Suppressor macrophage treated with lipopolysaccharide for 4 hours (primary cell): ENCODE measurements at regions not wholly inside any gene's neighbourhood (a gene's known extent, or its start where the extent isn't known, plus 50 kb on each side); places are given as distances from the start of the nearest gene placed in this dataset.

Source experiments
- DNase-seq: peaks from one replicate; pipeline ENCODE4 v3.0.0-alpha.2; 2020

GRCh38 chr1:58307431-58307830 lies 239.1 kb downstream of the OMA1 start:
- no peak for DNase-seq

- DNase-seq = no peak
These were observed 240.9 kb downstream of the OMA1 start for GRCh38 chr1:58305622-58306021.

DNA sequence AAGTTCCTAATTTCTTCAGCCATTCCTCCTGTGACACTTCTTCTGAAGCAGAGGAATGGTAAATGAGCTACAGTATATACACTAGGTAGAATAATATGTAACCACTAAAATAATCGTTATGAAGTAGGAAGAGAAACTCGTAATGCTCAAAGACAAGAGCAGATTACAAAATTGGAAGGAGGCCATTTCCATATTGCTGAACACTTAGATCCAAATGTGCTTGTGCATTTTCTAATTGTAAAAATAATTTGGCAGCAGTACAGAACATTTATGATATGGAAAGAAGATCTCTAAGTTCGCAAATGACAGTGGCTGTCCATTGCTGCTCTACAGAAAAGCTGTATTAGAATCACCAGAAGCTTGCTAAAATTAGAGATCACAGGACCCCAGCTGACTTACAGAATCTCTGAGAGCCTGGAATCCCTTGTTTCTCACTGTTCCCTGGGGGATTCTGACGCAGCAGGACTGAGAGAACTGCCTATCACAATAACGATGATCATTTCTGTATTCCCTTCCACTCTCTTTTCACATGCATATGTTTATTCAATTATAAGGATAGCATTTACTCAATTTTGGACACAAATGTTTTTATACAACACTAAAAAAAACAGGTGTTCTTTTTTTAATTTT lies 242.1 kb downstream of the OMA1 start:
- DNase-seq = no peak

DNA sequence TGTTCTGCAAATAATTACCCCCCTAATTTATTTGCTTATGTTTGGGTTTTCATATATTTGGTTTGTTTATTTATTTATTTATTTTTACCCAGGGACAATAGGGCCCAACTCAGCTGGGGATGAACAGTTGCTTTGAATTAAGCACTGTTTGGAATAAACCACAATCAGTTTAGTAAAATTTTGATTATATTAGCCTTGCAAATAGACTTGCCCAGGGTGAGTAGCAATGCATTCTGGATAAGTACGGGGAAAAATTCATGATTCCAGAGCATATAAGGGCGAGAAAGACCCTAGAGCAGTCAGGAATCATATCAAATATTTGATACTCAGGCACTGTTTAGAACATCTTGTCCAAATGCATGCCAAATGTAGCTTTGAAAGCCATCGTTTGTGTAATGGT lies 242.7 kb downstream of the OMA1 start:
- DNase-seq = no peak

- no peak for DNase-seq
These were observed 253.1 kb downstream of the OMA1 start for GRCh38 chr1:58293388-58293787.

DNA sequence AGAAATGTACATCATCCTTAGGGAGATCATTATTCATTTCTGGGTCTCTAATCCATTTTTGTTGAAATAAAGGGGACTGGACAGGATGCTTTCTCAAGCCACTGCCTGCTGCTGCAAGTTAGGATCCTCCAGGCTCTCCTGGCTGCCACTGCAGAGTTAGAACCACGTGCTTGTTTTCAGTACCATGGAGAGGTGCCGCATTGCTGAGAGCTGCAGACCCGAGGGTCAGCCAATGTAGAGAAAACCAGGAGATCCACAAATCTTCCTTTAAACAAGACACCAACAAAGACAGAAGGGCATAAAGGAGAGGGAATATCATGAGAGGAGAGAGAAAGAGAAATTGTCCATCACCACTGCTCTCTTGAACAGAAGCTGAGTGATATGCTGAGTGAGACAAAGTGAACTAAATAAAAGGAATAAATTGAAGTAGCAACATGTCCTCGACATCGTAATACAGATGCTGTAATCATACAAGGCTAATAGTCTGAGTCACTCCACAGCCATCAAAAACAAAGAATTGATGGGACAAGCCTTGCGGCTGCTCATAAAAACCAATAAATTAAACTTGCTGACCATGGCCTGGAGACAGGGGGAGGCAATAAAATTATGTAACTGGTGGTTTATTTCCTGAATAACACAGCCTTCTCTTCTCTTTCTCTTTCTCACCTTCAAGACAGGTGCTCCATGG lies 255.7 kb downstream of the OMA1 start:
- DNase-seq = no peak

DNA sequence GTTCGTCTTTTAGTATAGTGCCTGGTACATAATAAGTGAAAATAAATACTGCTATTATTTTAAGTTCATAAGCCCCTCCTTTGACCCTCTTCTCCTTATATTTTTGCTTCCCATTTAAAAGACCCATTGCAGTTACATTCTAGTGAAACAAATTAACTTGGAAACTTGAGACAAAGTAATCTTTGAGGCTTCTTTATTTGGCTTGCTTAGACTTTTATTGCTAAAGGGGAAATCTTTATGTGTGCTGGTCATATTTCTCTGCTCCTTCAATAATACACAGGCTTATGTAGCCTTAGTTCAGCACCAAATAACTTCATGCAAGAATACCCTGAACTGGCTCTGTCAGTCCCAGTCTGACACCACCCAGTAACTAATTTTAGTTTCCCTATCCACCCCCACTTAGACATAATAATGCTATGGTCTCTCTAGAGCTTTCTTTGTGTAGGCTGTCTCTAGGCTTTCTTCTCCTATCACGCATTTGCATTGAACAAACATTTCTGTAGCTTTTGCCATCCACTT lies 257.8 kb downstream of the OMA1 start:
- no peak for DNase-seq

- DNase-seq = no peak
These were observed 258.5 kb downstream of the OMA1 start for GRCh38 chr1:58287894-58288623.

DNA sequence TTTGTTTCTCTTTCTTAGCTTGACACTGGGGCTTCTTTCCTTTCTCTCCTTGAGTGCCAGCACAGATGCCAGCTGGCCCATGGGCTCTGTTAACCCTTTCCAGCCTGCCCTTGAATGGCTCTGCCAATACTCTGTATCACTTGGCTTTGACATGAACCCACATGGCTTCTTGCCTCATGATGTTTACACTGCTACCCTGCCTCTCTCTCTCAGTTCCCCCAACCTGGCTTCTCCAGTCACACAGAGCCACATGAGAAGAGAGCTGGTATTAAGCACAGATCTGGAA lies 262.4 kb downstream of the OMA1 start:
- no peak for DNase-seq

DNA sequence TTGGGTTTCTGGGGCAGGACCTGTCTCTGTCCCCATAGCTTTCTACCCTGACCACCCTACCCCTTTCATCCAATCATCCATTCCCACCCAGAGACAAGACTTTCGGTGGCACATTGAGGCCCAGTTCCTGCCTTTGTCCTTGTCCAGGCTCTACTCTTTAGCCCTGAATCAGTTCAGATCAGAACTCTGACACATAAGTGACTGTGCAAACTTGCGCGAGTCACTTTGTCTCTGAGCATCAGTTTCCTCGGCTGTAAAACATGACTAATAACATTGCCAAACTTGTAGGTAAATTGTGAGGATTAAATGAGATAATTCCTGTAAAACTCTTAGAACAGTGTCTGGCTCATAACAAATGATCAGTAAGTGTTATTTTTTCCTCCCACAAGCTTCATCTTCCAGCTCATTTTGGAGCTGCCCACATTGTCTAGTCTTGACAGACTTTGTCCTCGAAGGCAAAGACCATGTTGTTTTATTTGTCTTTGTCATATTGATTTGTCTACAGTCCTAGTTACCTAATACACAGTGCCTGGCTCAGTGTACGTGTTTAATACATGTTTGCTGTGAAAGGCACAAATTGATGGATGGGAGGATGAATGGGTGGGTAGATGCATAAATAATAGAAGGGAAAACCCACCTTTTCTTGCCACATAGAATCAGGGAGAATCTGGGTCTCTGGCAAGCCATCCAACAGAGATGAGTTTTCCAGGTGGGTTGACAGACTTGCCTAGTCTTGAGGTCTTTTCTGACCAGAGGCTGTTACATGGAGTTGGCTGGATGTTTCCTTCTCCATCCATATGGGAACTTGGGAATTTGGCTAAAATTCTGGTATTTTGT lies 262.9 kb downstream of the OMA1 start:
- DNase-seq = no peak

DNA sequence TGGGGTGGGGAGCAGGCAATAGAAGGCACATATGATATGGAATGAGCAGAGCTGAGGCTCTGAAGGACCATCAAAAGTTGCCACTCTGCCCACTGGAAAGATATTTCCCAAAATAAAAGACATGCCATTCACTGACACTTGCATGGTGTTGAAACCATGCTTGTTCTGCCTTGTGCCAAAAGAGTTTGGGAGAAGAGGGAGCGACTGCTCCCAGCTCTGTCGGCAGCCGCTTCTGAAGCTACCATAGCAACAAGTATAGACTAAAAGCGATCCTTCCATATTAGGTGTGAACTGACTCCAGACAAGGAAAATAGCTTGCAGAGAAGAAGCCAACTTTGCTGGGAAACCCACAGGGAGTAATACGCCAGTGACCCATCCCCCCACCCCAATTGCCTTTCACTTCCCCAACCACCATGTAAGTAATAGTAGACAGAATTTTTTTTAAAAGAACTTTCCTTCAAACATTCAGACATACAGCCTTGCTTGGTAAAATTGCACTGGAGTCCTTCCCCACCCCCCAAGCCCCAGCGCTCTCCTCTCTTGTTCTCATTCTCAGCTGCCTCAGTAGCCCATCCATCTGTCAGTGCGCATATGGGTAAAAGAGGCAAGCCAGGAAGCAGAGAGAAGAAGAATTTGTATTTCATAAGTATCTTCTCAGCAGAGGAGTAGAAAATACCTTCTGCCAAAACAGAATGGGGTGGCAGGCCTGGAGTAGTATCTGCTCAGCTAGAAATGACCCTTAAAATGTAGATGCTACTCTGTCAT lies 263.7 kb downstream of the OMA1 start:
- no peak for DNase-seq

DNA sequence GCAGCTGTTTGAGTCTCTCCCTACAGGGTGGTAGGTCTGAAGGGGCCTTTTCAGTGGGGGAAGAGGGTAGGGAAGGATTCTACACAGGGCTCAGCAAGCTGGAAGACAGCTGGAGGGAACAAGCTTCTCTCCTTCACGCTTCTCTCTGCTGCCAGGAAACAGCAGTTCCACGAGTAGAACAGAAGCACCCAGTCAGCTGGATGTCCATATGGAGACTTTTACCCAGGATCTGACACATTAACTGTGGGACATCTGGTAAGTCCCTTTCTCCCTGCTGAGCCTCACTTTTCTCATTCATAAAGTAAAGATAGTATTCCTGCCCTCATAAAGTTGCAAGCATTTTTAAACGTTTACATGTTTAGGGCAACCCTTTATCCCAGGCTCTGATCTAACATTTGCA lies 280.3 kb downstream of the OMA1 start:
- DNase-seq = no peak

DNA sequence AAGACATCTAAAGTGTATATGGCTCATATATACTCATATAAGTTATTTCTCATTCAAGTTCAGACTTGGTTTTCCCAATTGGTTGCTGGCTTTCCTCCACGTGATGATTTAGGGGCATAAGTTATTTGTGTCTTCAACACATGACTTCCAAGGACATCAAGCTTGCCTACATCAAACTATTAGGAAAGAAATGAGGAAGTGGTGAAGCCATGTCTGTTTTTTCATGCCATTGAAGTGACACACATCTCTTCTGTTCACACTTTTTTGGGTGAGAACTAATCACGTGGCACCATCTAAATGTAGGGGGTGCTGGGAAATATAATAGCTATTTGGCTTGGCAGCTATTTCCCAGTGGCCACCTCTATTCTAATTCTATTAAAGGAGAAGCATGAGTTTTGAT lies 282.1 kb downstream of the OMA1 start:
- no peak for DNase-seq

- no peak for DNase-seq
These were observed 283.8 kb downstream of the OMA1 start for GRCh38 chr1:58262702-58263101.

- DNase-seq = no peak
These were observed 288.4 kb downstream of the OMA1 start for GRCh38 chr1:58258082-58258481.

GRCh38 chr1:58257003-58257402 lies 289.5 kb downstream of the OMA1 start:
- DNase-seq = no peak

- DNase-seq = no peak
These were observed 290.0 kb downstream of the OMA1 start for GRCh38 chr1:58256546-58256945.

- no peak for DNase-seq
These were observed 290.5 kb downstream of the OMA1 start for GRCh38 chr1:58256041-58256440.

- no peak for DNase-seq
These were observed 291.3 kb downstream of the OMA1 start for GRCh38 chr1:58255192-58255591.

DNA sequence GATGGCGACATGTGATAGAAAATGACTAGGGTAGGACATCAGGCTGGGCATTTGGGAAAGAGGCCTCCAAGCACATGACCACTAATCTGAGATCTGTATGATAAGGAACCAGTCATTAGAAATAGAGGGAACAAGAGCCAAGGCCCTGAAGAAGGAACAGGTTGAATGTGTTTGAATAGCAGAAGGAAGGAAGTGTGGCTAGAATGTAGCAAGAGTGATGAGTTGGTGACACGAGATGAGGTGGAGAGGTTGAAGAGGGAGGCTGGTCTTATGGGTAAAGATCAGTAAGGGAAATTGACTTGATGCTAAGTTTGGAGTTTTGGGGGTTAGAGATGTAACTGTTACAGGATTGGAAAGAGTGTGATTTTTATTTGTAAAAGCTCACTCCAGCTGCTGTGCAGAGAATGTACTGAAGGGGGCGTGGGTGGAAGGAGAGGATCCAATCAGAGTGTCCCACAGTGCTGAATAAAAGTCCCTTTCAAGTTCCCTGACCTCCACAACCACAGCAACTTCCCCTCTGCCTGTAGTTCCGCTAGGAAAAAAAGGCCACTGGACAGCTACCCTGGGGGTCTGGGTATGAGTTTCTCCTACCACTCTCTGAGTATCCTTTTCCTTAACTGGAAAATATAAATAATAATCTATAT lies 295.0 kb downstream of the OMA1 start:
- DNase-seq = peak; percentile 33

DNA sequence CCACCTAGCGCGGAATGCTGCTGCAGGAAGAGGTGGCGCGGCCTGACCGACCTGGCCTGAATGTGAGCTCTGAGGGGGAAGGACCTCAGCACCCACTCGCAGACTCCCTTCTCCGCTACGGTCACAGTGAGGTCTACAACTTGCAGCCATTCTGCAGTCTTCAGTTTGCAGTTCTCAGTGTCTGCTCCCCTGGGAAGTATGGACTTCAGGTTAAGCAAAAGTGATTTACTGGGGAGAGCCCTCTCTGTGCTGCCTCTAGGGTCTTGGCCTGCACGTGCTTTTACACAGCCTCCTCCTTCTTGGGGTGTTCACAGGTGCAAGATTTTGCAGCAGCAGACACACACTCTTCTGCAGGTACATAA lies 296.0 kb downstream of the OMA1 start:
- no peak for DNase-seq
